GM19023 (cell line): ENCODE measurements at regions not wholly inside any gene's neighbourhood (a gene's known extent, or its start where the extent isn't known, plus 50 kb on each side); places are given as distances from the start of the nearest gene placed in this dataset.

Experiments used
- ATAC-seq: cut with Tn5 transposase; IDR thresholded peaks from one replicate; pipeline ENCODE4 v1.9.1; 2021; ENCODE audit warnings: mild to moderate bottlenecking, moderate library complexity; ENCODE audit not compliant: unreplicated experiment

DNA sequence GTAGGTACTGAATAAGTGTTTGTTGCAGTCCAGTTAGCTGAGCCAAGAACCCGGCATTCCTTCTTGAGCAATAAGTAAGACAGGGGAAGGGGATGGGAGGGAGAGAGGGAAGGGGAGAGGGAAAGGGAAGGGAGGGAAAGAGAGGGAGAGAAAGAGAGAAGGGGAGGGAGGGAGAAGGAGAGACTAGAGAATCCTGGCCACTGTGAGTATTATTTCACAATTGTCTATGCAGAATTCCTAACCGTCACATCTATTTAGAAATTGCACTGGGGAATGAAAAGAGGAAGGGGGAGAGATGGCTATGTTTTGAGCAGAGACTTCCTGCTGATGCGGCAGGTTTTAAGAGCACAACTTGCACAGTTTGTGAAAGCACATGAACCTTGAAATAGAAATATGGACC is 251.4 kb upstream of the ZMIZ1 start:
- ATAC-seq = no peak

DNA sequence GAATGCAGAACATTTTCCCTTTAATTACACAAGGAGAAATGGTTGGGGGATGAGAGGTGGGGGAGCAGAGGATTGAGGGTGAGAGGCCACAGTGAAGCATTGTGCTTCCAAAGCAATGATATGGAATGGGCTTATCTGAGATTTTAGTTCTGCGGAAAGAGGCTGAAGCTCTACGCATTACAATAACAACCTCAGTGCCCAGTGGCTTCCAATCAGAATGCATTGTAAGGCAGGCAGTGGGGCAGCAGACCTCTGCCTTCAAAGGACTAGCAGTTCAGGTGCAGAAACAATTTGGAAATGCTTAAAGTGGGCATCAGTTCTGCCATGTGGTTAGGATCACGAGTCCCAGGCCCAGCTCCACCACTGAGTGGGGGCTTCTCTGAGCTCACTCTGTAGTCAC is 251.0 kb upstream of the ZMIZ1 start:
- no peak for ATAC-seq

DNA sequence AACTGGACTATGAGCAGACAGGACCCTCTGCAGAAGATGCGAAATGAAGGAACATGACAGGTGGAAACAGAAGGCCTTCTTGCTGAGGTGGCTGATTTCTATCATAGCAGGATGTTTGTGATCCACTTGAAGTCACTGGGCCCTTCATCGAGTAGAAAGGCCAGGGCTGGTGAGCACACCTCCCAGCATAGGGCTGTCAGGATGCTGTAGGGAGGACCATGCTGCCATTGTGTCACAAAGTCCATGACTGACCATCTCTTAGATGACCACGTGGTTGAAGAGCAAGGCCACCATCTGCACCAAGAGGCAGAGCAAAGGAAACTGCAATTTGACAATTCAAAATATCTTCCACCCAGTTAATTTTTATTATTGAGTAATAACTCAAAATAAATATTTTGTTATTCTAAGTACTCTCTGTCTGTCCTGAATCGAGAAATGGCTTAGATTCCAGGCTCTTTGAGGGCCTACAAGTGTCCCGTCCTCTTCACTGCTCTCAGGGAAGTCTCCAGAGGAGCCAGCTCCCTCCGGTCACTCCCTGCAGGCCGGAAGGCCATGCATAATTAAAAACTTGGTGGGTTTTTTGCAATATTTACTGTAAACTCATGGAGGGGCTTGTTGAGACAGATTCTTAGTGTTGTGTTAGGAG is 249.3 kb upstream of the ZMIZ1 start:
- ATAC-seq = no peak

DNA sequence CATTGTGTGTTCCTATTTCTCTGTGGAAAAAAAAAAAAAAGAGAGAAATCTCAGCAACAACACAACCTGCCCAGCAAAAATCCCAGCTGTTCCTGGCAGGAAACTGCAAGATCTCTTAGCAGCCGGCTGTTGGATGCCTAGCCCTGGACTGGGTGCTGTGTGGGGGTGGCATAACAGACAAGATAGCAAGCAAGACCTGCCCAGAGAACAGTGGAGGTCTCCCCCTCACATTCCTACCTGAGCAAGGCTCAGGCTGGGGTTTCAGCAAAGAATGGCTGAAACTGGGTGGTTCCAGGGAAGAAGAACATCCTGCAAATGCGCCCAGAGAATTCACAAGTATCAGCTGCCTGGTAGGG is 248.8 kb upstream of the ZMIZ1 start:
- ATAC-seq = no peak

DNA sequence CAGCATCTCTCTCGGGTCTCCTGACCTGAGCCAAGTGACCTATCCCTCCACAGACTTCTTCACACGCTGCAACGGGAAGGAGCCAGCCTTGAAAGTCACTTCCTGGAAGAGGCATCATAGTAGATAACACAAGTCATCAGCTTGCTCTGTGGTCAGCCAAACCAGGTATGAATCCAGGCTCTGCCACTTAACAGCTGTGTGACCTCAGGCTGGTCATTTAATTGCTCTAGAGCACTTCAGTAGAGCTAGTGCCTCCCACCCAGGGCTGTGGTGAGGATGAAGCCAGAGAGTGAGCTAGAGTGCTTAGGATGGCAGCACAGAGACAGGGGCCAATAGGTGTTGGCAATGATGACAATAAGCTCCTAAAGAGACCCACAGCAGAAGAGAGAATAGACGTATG is 247.7 kb upstream of the ZMIZ1 start:
- ATAC-seq = no peak

DNA sequence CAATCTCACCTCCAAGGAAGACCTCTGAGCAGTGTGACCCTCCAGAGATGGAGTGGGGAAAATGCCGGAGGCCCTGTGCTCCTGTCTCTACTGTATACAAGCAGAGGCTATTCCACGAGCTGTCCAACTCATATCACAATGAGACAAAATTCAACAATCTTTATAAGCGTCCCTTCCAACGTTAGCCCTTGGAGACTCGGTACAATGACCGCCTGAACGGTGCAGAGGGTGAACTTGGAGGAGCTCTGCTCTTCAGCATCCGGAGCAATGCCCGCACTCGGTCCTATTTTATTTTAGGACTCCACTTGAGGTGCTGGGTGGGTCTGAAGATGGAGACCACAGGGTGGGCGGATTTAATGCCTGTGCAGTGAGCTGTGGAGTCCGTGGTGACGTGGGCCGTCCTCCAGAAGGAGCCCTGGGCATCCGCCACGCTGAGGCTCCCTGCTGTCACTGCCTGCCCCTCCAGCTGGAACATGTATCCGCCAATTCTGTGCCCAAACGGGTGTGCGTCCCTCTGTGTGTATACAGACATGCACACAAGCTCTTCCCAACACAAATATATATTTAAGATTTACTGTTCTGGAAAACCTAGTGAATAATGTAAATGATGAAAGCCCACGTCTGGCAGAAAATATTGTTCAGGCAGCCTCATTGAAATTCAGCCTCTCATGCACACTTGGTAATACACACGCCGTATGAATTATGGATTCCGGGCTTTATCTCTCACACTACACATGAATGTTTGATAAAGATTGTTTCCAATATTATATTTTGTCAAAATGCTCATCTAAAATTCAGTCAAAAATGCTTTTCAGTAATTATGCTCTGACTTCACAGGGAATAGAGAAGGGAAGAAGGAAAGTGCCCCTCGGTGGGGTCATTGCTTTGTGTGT is 239.9 kb upstream of the ZMIZ1 start:
- ATAC-seq = no peak

DNA sequence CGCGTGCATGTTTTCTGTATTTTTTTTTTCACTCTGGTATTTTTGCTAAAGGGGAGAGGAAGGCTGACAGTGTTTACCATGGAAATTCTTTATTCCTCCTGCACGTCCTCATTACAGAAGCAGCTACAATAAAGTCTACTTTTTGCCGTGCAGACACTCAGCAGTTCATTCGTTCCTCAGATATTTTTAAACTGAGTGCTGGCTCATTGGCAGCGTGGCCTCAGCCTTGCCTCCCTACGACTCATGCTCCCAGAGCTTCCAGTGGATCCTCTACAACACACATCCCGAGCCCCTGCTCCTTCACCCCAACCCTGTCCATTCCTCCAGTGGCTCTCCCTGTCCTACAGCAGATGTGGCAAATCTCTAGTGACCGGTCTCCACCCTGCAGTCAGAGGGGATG is 239.2 kb upstream of the ZMIZ1 start:
- ATAC-seq = no peak

DNA sequence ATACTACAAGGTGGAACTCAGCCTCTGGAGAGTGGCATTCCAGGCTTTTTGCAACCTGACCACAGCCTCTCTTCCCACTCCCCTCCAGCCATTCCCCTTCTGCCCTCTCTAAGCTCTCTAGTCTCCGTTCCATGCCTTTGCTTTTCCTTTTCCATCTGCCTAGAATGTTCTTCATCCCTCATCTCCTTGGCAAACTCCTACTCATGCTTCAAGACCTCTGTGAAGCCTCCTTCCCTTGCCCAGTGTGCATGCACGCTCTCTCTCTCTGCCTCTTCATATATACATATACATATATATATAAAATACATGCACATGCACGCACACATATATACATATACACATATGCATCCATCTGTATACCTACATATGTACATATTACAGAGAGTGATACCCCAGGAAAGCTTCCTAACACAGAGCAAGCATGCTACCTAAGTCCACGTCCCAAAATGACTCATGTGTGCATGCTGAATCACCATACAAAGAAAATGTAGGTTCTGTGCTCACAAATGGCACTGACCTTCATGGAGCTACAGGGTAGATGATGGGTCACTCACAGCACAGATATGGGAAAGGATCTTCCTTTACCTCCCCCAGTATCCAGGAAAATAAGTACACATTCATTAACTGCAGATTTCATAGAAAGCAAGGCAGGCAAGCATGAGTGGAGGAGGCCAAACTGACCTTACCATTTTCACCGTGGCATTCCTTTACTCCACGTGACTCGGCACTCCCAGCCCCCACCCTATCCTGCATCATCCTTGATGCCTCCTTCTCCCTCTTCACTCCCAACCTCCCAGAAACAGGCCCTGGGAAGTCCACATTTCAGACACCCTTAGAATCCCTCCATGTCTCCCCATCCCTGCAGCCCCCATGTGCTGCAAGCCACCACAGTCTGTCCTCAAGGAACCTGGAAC is 238.4 kb upstream of the ZMIZ1 start:
- no peak for ATAC-seq

DNA sequence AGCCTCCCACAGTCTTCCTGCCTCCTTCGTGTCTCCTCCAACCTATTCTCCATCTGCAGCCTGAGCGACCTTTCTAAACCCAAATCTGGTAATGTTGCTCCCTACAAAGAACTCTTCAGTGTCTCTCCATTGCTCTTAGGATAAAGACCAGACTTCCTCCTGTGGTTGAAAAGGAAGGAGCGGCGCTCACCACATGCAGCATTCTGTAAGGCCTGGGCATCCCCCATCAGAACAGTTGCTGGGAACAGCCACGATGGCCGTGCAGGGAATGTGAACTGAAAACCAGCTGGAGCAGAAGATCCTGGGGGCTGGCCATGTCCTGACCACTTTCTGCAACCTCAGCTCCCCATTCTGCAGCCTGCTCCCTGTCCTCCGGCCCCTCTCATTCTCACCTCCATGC is 237.8 kb upstream of the ZMIZ1 start:
- ATAC-seq = no peak

DNA sequence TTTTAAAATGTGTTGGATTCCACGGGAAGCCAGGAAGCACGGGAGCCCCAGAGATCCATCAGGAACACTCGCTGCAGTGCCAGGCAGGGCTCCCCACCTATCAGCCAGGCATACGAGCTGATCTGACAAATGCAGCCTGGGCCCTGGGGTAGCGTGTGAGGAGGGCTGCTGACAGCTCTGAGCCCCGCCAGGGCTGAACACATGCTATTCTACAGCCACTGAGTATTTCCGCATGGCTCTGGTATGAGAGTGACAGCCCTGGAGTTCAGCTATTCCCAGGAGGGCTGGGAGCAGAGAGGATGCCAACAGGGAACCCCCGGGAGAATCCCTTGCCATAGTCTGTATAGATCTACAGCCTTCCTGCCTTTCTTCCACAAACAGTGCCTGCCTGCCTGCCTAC is 237.3 kb upstream of the ZMIZ1 start:
- no peak for ATAC-seq

DNA sequence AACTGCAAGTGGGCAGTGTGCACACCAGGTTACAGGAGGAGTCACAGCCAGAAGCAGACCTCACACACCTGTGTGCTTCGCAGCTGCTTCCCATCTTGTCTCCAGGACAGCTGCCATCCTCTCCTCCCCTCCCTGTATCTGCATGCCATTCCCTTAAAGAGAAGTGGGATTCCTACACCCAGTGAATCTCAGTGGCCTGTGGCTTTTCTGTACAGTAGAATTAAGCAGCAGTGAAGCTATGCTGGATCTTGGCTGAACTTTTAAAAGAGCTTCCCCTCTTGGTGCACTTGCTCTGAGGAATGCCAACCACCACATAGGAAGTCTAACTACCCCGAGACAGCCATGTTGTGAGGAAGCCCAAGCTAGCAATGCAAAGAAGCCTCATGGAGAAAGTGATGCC is 236.5 kb upstream of the ZMIZ1 start:
- no peak for ATAC-seq

DNA sequence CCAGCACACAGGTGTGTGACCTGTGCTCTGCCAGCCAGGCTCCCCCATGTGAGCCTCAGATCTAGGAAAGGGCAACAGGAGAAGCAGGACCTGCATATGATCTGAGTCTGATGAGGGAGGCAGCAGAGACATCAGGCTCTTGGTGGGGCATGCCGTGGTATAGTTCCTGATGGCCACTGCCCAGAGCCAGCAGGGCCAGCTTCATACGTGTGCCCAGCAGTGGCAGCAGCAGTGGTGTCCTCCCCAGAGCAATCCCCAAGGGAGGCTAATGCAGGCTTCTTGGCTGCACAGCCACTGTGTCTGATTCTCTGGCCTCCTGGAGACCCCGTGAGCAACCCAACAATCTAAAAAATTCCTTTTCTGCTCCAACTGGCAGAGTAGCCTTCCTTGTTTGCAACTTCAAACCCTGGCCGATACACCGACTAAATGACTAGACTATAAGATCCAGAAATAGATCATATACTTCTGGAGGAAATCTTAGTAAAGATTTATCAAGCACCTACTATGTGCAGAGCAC is 230.6 kb upstream of the ZMIZ1 start:
- no peak for ATAC-seq

DNA sequence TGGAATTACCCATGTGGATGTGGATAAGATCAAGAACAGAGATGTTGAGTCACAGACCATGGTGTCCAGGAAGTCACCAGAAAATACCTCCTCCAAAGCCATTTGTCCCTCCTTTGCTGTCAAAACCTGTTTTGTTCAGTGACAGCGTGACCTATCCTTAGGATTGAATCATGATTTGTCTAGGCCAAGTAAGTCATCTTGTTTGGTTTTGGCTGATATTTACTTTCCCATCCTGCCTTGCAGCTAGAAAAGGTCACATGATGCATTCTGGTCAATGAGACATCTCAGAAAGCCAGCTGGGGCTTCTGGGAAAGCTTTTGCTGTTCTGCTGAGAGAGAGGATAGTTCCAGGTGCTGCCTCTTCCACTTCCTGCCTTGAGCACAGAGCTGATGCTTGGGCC is 225.3 kb upstream of the ZMIZ1 start:
- no peak for ATAC-seq

DNA sequence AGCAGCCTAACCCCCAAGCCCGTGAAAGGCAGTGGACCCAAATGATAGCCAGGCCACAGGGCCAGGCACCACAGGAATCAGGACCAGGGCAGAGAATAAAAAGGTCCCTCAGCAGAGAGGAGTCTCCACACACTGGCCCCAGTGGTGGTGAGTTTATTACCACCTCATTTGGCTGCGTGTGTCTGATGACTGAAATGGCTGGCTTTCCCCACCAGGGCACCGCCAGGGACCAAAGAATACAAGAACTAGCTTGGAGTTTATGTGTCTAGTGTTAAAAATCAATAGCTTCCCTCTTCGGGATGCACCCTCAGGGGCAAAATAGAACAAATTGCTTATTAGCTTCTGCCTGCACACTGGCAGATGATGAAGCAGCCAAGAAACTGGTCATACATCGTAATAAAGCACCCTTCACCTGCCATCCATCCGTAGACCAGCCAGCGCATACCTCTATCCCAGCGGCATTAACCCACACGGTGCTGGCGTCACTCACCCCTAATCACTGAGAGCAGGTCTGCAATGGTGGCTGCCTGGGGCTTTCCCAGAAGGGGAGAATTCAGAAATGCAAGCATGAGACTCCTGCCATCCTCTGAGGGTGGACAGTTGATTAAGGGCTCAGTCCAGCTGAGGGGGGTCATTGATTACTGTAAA is 223.7 kb upstream of the ZMIZ1 start:
- no peak for ATAC-seq

DNA sequence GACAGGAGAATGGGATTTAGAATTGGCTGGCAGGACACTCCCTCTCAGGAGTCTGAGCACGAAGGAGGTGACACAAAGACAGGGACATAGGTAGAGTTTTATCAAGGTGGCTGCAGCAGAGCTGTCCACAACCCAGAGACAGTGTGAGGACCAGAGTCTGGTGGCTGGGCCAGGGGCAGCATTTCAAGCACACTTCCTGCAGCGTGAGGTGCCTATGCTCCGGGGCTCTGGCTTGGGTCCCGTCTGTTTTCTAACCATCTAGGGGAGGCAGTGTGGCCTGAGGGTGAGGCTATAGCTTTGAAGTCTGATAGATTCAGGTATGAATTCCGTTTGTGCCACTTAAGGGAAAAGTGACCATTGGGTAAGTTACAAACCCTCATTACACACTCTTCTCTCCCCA is 222.7 kb upstream of the ZMIZ1 start:
- no peak for ATAC-seq

DNA sequence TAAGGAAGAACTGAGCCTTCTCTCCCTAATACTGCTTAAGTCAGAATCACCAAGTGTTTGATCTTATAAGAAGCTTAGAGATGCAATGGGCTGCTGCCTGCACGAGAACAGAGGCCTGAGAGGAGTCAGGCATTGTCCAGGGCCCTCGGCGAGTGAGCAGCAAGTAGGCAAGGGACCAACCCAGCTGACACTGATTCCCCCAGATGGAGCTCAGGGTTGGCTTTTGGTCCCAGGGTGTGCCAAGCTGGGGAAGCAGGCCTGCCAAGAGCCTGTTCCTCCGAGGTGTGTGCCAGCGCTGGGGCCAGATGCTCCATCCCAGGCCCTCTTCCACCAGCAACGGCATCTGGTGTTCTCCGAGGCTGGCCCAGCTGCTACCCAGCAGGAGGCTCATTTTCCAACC is 222.0 kb upstream of the ZMIZ1 start:
- no peak for ATAC-seq

DNA sequence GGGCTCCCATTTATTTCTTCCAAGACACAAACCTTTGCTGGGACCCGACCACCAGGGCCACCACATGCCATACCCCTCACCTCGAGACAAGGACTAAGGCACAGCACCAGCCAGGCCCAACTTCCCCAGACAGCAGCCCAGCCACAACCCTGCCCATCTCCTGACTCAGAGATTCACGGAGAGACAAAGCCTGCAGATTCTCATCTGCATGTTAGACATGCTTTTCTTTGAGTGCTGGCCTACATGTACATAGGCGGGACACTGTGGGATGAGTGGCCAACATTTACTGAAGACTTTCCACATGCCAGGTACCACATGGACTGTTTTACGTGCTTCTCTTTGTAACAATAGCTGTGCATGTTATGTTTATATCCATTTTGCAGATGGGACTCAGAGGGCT is 221.3 kb upstream of the ZMIZ1 start:
- no peak for ATAC-seq

DNA sequence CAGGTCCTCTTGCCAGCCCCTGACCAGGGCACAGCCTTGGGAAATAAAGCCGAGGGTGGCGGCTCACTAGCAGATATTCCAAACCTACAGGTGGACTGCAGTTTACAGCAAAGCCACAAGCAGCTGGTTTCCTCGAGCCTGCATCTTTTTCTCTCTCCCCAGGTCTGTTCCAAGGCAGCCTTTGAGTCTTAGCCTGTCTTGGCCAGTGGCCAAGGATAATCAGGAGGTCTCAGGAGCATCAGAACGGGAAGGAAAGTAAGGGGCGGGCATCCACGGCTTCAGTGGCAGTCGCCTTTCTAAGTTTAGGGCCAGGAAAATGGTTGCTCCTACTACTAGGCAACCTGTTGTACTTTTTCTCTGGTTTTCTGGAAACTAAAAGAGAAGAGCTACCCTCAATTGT is 219.7 kb upstream of the ZMIZ1 start:
- no peak for ATAC-seq

DNA sequence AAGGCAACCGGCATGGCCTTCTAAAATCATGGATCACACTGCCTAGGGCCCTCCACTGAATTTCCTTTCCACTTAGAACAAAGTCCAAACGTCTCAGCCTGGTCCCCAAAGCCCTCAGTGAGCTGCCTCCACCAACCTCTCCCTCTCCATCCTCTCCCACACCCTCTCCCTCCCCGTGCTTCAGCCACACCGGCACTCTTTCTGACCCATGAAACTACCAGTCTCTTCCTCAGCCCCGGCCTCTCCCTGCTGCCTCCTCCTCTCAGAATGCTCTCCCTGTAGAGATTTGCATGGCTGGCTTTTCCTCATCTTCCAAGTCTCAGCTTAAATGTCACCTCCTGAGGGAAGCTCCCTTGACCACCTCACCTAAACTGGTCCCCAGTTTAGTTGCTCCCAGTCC is 219.0 kb upstream of the ZMIZ1 start:
- ATAC-seq = no peak

DNA sequence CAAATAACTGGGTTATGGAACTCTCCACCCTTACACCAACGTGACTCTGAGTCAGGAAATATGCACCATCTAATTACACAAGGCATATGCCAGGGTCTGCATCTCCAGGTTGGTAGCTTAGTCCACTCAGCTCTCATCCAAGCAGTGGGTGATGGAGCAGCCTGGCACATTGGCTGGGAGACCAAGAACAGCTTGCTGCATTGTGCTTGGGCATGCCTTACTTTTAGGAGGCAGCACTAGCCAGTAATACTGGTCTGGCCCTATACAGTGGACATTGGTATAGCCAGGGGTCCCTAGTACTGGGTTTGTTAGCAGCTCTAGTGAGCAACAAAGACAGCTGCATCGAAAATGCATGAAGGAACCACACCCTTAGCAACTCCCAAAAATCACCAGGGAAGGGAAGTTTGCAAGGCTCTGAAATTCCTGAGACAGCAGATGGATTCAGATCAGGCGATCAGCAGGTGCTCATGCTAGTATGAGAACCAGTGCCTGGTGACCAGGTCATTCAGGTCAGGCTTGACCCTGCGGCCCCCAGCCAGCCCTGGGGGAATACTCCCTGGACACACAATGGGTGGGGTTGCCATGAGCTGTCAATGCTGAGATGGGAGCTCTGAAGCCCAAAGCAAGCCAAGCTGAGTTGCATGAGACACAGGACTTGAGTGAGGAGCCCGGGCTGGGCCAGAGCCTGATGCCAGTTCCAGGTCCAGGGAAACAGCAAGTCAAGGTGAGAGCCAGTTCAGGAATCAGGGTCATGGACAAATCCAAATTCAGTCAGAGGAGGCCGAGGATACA is 217.9 kb upstream of the ZMIZ1 start:
- ATAC-seq = no peak
